ENCODE measurements at regions not wholly inside any gene's neighbourhood (a gene's known extent, or its start where the extent isn't known, plus 50 kb on each side); places are given as distances from the start of the nearest gene placed in this dataset.

GRCh38 chr1:222928212-222928611 is 113.4 kb downstream of the DISP1 start:
- TF ChIP-seq, protein P1, sequence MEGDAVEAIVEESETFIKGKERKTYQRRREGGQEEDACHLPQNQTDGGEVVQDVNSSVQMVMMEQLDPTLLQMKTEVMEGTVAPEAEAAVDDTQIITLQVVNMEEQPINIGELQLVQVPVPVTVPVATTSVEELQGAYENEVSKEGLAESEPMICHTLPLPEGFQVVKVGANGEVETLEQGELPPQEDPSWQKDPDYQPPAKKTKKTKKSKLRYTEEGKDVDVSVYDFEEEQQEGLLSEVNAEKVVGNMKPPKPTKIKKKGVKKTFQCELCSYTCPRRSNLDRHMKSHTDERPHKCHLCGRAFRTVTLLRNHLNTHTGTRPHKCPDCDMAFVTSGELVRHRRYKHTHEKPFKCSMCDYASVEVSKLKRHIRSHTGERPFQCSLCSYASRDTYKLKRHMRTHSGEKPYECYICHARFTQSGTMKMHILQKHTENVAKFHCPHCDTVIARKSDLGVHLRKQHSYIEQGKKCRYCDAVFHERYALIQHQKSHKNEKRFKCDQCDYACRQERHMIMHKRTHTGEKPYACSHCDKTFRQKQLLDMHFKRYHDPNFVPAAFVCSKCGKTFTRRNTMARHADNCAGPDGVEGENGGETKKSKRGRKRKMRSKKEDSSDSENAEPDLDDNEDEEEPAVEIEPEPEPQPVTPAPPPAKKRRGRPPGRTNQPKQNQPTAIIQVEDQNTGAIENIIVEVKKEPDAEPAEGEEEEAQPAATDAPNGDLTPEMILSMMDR (IDR thresholded peaks at IDR 0.05): no peak
- TF ChIP-seq, protein P2, sequence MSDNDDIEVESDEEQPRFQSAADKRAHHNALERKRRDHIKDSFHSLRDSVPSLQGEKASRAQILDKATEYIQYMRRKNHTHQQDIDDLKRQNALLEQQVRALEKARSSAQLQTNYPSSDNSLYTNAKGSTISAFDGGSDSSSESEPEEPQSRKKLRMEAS (IDR thresholded peaks at IDR 0.05): no peak
- no peak for TF ChIP-seq USF2 (IDR thresholded peaks at IDR 0.05)
- no peak for TF ChIP-seq POLR2A (IDR thresholded peaks at IDR 0.05; ENCODE audit: low read length)
- TF ChIP-seq HOXA7 (CRISPR knock-in tag; IDR thresholded peaks at IDR 0.05): no peak
- no peak for TF ChIP-seq CBX2 (IDR thresholded peaks at IDR 0.05; ENCODE audit: borderline replicate concordance, low read depth)
